Neural cell (in vitro differentiated cells): ENCODE measurements at regions not wholly inside any gene's neighbourhood (a gene's known extent, or its start where the extent isn't known, plus 50 kb on each side); places are given as distances from the start of the nearest gene placed in this dataset.

Experiments used
- CTCF ChIP-seq: fragments of 450-650 bp; IDR thresholded peaks from 2 replicates; pipeline ENCODE4 v1.5.1; 2014; ENCODE audit warnings: antibody characterized with exemption, mild to moderate bottlenecking, moderate library complexity; ENCODE audit not compliant: poor library complexity, severe bottlenecking
- EZH2 ChIP-seq: fragments of 200-600, 300-800 bp; shearing (Covaris generic), sonication (generic); IDR thresholded peaks from 2 replicates; pipeline ENCODE4 v1.6.1; 2014; ENCODE audit warnings: antibody characterized with exemption, low read length, borderline replicate concordance, mild to moderate bottlenecking; ENCODE audit not compliant: insufficient read depth, poor library complexity, severe bottlenecking
- RAD21 ChIP-seq: fragments of 450-650 bp; conservative IDR thresholded peaks from 2 replicates; pipeline ENCODE4 v1.6.1; 2014; ENCODE audit warnings: antibody characterized with exemption, mild to moderate bottlenecking, moderate library complexity
- REST ChIP-seq: IDR thresholded peaks from 2 replicates; pipeline ENCODE4 v1.6.1; 2012; ENCODE audit warnings: borderline replicate concordance
- SMC3 ChIP-seq: fragments of 450-650 bp; conservative IDR thresholded peaks from 2 replicates; pipeline ENCODE4 v1.6.1; 2014; ENCODE audit warnings: antibody characterized with exemption, mild to moderate bottlenecking, moderate library complexity; ENCODE audit not compliant: poor library complexity

GRCh38 chr5:124923131-124923530 lies 176.7 kb upstream of the ZNF608 start:
- TF ChIP-seq CTCF (no peak), SMC3 (peak; percentile 53), RAD21 (peak; percentile 41), REST (peak; percentile 63), EZH2 (no peak)
